ENCODE measurements at regions not wholly inside any gene's neighbourhood (a gene's known extent, or its start where the extent isn't known, plus 50 kb on each side); places are given as distances from the start of the nearest gene placed in this dataset.

DNA sequence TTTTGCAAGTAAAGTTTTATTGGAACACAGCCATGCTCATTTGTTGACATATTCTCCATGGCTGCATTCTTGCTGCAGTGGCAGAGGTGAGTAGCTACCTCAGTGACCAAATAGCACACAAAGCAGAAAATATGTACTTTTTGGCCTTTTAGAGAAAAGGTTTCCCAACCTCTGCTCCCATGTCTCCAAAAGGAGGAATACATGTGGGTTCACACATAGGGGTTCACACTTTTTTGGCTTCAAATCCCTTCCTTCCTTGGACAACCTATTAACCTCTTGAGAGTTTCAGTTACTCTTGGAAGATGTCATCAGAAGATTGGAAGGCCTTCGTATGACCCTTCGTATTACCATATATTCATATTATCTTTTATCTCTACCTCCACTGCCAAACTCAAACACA lies 285.1 kb upstream of the TUT7 start:
- Histone ChIP-seq H3K27ac (ENCODE audit: insufficient read depth, low read length) (no peak overlapping the region), H3K9me1 (ENCODE audit: insufficient read depth, low read length) (no peaks in the 10 kb centered on the region), H2BK120ac (ENCODE audit: low read depth, low read length) (no peak overlapping the region), H3K18ac (ENCODE audit: low read depth, low read length) (no peak overlapping the region), H4K91ac (ENCODE audit: insufficient read depth, low read depth, low read length) (no peak overlapping the region), H4K5ac (ENCODE audit: low read depth, low read length) (no peak overlapping the region), H3K27me3 (ENCODE audit: control insufficient read depth, insufficient read depth, low read length) (0 out of 2 replicates have a peak, but pooled peaks cover 2% of the 10 kb centered on the region), H2BK15ac (ENCODE audit: low read depth, low read length) (no peak overlapping the region), H3K4ac (ENCODE audit: low read depth, low read length) (no peak overlapping the region), H4K8ac (ENCODE audit: low read depth in 2 of 2, low read length in 2 of 2) (no peak overlapping the region), H3K4me2 (ENCODE audit: low read depth, low read length) (no peak overlapping the region), H2AK9ac (replicated peaks; ENCODE audit: low read depth, low read length, poor library complexity) (no peak overlapping the region), H3K9ac (ENCODE audit: low read depth, low read length) (no peak overlapping the region), H3K23ac (ENCODE audit: low read depth, low read length) (no peak overlapping the region), H3K36me3 (ENCODE audit: control insufficient read depth, insufficient read depth, low read length) (no peaks in the 10 kb centered on the region), H2AFZ (replicated peaks; ENCODE audit: low read length, poor library complexity) (no peak overlapping the region), H3K9me3 (ENCODE audit: control insufficient read depth, insufficient read depth, low read length) (peaks cover 4% of the 10 kb centered on the region; the same call in 1 of the 2 replicates), H3K56ac (ENCODE audit: extremely low read depth, insufficient read depth, low read length) (no peak overlapping the region), H2BK20ac (ENCODE audit: low read depth, low read length) (no peak overlapping the region), H3K14ac (replicated peaks; ENCODE audit: low read depth, low read length) (no peak overlapping the region), H3K4me1 (ENCODE audit: control insufficient read depth, insufficient read depth, low read length) (no peaks in the 10 kb centered on the region; the same call in 1 of the 2 replicates), H2AK5ac (ENCODE audit: low read depth, low read length) (no peak overlapping the region), H2BK5ac (ENCODE audit: low read depth, low read length, poor library complexity, severe bottlenecking) (no peak overlapping the region), H3K79me1 (ENCODE audit: low read depth in 1 of 2, low read length in 2 of 2) (no peaks in the 10 kb centered on the region), H3K4me3 (ENCODE audit: insufficient read depth, low read depth, low read length) (no peak overlapping the region), H4K20me1 (ENCODE audit: insufficient read depth, low read length) (no peaks in the 10 kb centered on the region)
- 100% methylated on average over 1 of the region's 2 CpGs; no CpG with 5 or more reads in 1 of the 2 experiments for WGBS, 2 experiments (ENCODE audit: extremely low coverage in 2 of 2, insufficient read length in 1 of 2)
- in situ Hi-C loops (cut with MboI; ENCODE audit: low sequenced_read_pairs) = loop anchor here (10.0 to 25.0 kb wide), 2 partner anchors 298 to 686 kb away; partner anchors contain the start of gene GAS1
- no TSS peak for BruUV-seq (replicated peaks)
- POLR2A ChIA-PET (ENCODE audit: unreplicated experiment) = no interaction called here
- TF ChIP-seq MAFK (IDR thresholded peaks at IDR 0.05; ENCODE audit: low read depth, low read length) (no peak), BHLHE40 (IDR thresholded peaks at IDR 0.05; ENCODE audit: low read depth, low read length) (no peak), RFX5 (IDR thresholded peaks at IDR 0.05; ENCODE audit: low read depth, low read length) (no peak), RCOR1 (IDR thresholded peaks at IDR 0.05; ENCODE audit: insufficient replicate concordance, low read length) (no peak), CHD1 (IDR thresholded peaks at IDR 0.05; ENCODE audit: low read depth, low read length) (no peak), RAD21 (IDR thresholded peaks at IDR 0.05; ENCODE audit: low read length) (no peak), POLR2A (IDR thresholded peaks at IDR 0.05; ENCODE audit: low read depth, low read length) (no peak), SMC3 (IDR thresholded peaks at IDR 0.05; ENCODE audit: low read depth, low read length) (no peak)
- TF ChIP-seq, protein P1, sequence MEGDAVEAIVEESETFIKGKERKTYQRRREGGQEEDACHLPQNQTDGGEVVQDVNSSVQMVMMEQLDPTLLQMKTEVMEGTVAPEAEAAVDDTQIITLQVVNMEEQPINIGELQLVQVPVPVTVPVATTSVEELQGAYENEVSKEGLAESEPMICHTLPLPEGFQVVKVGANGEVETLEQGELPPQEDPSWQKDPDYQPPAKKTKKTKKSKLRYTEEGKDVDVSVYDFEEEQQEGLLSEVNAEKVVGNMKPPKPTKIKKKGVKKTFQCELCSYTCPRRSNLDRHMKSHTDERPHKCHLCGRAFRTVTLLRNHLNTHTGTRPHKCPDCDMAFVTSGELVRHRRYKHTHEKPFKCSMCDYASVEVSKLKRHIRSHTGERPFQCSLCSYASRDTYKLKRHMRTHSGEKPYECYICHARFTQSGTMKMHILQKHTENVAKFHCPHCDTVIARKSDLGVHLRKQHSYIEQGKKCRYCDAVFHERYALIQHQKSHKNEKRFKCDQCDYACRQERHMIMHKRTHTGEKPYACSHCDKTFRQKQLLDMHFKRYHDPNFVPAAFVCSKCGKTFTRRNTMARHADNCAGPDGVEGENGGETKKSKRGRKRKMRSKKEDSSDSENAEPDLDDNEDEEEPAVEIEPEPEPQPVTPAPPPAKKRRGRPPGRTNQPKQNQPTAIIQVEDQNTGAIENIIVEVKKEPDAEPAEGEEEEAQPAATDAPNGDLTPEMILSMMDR (conservative IDR thresholded peaks at IDR 0.05; ENCODE audit: low read depth, low read length) = no peak
- TF ChIP-seq, protein P2, sequence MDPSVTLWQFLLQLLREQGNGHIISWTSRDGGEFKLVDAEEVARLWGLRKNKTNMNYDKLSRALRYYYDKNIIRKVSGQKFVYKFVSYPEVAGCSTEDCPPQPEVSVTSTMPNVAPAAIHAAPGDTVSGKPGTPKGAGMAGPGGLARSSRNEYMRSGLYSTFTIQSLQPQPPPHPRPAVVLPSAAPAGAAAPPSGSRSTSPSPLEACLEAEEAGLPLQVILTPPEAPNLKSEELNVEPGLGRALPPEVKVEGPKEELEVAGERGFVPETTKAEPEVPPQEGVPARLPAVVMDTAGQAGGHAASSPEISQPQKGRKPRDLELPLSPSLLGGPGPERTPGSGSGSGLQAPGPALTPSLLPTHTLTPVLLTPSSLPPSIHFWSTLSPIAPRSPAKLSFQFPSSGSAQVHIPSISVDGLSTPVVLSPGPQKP (IDR thresholded peaks at IDR 0.05; ENCODE audit: borderline replicate concordance, low read depth, low read length) = no peak
- TF ChIP-seq, protein P3, sequence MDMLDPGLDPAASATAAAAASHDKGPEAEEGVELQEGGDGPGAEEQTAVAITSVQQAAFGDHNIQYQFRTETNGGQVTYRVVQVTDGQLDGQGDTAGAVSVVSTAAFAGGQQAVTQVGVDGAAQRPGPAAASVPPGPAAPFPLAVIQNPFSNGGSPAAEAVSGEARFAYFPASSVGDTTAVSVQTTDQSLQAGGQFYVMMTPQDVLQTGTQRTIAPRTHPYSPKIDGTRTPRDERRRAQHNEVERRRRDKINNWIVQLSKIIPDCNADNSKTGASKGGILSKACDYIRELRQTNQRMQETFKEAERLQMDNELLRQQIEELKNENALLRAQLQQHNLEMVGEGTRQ (IDR thresholded peaks at IDR 0.05; ENCODE audit: low read depth, low read length) = no peak
- intact Hi-C loops (cut with micrococcal nuclease) = no loop called here
- CTCF ChIA-PET = no interaction called here
- DNase-seq (no peak), ATAC-seq (ENCODE audit: low read depth) (no peak)
- dilution Hi-C loops (cut with HindIII; ENCODE audit: low sequenced_read_pairs, unreplicated experiment) = no loop called here
